ENCODE measurements at regions not wholly inside any gene's neighbourhood (a gene's known extent, or its start where the extent isn't known, plus 50 kb on each side); places are given as distances from the start of the nearest gene placed in this dataset.

GRCh38 chr20:12927489-12927888 lies 81.3 kb upstream of the SPTLC3 start:
- peaks cover 0 to 7% of the 10 kb centered on the region in 2 experiments; a peak in 4 of 5 replicates for H3K9me3 Mint-ChIP-seq
- H2AFZ ChIP-seq (ENCODE audit: low read length) = no peak overlapping the region
- no peak overlapping the region for H3T11ph ChIP-seq (ENCODE audit: low read length)
- H2AK5ac ChIP-seq (ENCODE audit: insufficient read length, low read length) = no peak overlapping the region
- H3K4me3 Mint-ChIP-seq = no peak overlapping the region
- H3K4me1 ChIP-seq (ENCODE audit: insufficient read depth, low read length) = no peaks in the 10 kb centered on the region
- WGBS (ENCODE audit: extremely low coverage, insufficient read length, low lambda C conversion rate) = no CpG with 5 or more reads among the region's 5 CpGs
- no peaks in the 10 kb centered on the region for H3K79me2 ChIP-seq (ENCODE audit: insufficient read depth, low read length)
- H3K9ac ChIP-seq (ENCODE audit: extremely low read depth, insufficient read length, low read length) = no peak overlapping the region
- no peak overlapping the region for H3K4ac ChIP-seq (ENCODE audit: low read depth, low read length)
- H3K14ac ChIP-seq (ENCODE audit: insufficient read depth, low read length) = no peak overlapping the region
- peaks cover 5% of the 10 kb centered on the region for H3K9me3 ChIP-seq (ENCODE audit: control insufficient read depth, low read depth, low read length)
- TF ChIP-seq CTCF (conservative IDR thresholded peaks at IDR 0.05) = no peak
- H2BK5ac ChIP-seq (ENCODE audit: insufficient read length, low read length) = no peak overlapping the region
- no peaks in the 10 kb centered on the region for H4K20me1 ChIP-seq (ENCODE audit: control insufficient read depth, insufficient read depth, insufficient read length)
- H2BK20ac ChIP-seq (ENCODE audit: low read depth, low read length, poor library complexity, severe bottlenecking) = no peak overlapping the region
- no peak overlapping the region for H3K18ac ChIP-seq (ENCODE audit: insufficient read length, low read depth, low read length)
- H4K8ac ChIP-seq (replicated peaks; ENCODE audit: insufficient read length, low read depth, low read length) = no peak overlapping the region
- H3K23me2 ChIP-seq (ENCODE audit: insufficient read length, low read depth, low read length, poor library complexity, severe bottlenecking) = no peaks in the 10 kb centered on the region
- no peak overlapping the region for H2BK120ac ChIP-seq (ENCODE audit: low read depth, low read length, poor library complexity, severe bottlenecking)
- no peak overlapping the region for H3K27ac Mint-ChIP-seq
- DNase-seq = no peak
- H3K27me3 Mint-ChIP-seq (ENCODE audit: low read depth) = peaks cover 5% of the 10 kb centered on the region; the same call in 1 of the 2 replicates
- no peak overlapping the region for H3K23ac ChIP-seq (ENCODE audit: insufficient read length, low read depth, low read length)
- H3K4me1 Mint-ChIP-seq = peaks cover 32 to 38% of the 10 kb centered on the region in 2 experiments
- H4K91ac ChIP-seq (ENCODE audit: insufficient read length, low read depth, low read length) = no peak overlapping the region
- H4K5ac ChIP-seq (ENCODE audit: insufficient read length, low read depth, low read length) = no peak overlapping the region
- no peaks in the 10 kb centered on the region for H3K27me3 ChIP-seq (ENCODE audit: insufficient read depth, low read length)
- H2BK15ac ChIP-seq (ENCODE audit: low read depth, low read length) = no peak overlapping the region
- H2BK12ac ChIP-seq (ENCODE audit: insufficient read length, low read depth, low read length) = no peak overlapping the region
- no peaks in the 10 kb centered on the region for H3K79me1 ChIP-seq (ENCODE audit: insufficient read depth, low read depth, low read length, poor library complexity, severe bottlenecking)
- peaks cover 0 to 8% (median 6%) of the 10 kb centered on the region in 3 experiments; a peak in 5 of 7 replicates for H3K36me3 Mint-ChIP-seq (ENCODE audit: insufficient read depth in 1 of 3, low read depth in 3 of 3)
- H3K56ac ChIP-seq (ENCODE audit: insufficient read length, low read depth, low read length) = no peak overlapping the region
- no peak overlapping the region for H3K27ac ChIP-seq (ENCODE audit: insufficient read length, low read depth, low read length)
- H3K4me2 ChIP-seq (ENCODE audit: insufficient read depth, insufficient read length, low read length) = no peak overlapping the region
